SKM-1 treated with dmso at 0.1 percent for 144 hours (cell line): ENCODE measurements at regions not wholly inside any gene's neighbourhood (a gene's known extent, or its start where the extent isn't known, plus 50 kb on each side); places are given as distances from the start of the nearest gene placed in this dataset.

Source experiments
- DNase-seq: peaks from one replicate; lab custom pipeline; 2025; ENCODE audit not compliant: unreplicated experiment; lab: John Stamatoyannopoulos, UW

- DNase-seq = no peak
Measured at GRCh38 chr5:135236228-135236907, 162.7 kb downstream of the MACROH2A1 start.

DNA sequence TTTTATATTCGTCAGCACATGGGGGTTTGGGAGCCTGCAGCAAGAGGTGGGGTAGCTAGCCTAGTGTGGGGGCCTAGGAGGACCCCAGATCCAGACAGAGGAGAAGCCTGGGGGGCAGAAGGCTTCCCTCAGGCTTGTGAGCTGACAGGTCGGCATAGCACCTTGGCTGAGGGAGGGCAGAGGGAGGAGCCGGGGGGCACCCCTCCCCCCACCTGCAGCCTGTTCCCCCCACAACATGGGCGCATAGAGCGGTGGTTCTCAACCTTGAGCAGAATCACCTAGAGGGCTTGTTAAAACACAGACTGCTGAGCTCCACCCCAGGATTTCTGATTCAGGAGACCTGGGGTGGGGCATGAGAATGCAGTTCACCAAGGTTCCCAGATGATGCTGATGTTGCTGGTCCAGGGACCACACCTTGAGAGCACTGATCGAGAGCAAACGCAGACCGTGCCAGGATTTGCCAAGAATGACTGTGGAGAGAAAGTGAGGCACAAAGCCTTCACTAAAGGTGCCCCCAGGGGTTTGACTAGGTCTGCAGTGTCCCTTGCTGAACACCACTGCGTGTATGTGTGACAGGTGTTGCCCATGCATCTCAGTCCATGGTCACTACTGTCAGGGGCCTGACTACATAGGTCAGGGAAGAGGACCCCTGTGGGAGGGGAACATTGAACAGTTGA, 163.3 kb downstream of the MACROH2A1 start:
- DNase-seq = no peak

- no peak for DNase-seq
Measured at GRCh38 chr5:135234666-135235401, 164.2 kb downstream of the MACROH2A1 start.

DNA sequence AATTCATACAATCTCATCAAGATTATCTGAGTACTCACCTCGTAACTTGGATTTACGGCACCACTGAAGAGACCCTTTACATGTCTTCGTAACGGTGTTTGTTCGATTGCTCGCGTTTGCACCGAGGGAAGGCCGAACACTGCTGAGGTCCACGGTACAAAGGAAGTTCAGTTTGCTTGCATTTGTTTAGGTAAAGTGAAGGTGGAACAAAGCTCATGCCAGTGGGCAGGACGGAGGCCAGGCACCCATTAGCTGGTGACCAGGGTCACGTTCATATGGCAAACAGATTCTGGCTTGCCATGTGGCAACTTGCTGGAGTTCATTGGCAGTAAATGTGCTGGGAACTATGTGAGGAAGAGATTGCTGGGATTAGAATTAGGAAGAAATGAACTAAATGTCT, 164.8 kb downstream of the MACROH2A1 start:
- DNase-seq = no peak

DNA sequence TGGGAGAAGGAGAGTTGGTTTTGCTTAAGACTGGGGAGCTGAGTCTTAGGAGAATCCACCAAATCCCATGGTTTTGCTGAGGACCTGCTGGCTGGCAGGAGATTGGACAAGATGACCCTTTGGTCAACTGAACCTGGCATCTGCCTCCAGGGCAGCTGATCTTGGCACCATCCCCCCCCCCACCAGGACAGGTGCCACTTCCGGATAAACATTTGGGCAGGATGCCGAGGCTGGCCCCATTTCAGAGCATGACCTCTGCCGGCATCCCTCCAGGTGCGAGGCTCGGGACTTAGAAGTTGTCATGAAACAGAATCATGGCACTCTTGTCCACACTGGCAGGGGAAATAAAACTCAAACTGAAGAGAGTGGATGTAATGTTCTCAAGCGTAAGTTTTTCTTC, 165.6 kb downstream of the MACROH2A1 start:
- DNase-seq = no peak

GRCh38 chr5:135232958-135233357, 166.1 kb downstream of the MACROH2A1 start:
- no peak for DNase-seq

- DNase-seq = no peak
Measured at GRCh38 chr5:135231289-135231688, 167.7 kb downstream of the MACROH2A1 start.

DNA sequence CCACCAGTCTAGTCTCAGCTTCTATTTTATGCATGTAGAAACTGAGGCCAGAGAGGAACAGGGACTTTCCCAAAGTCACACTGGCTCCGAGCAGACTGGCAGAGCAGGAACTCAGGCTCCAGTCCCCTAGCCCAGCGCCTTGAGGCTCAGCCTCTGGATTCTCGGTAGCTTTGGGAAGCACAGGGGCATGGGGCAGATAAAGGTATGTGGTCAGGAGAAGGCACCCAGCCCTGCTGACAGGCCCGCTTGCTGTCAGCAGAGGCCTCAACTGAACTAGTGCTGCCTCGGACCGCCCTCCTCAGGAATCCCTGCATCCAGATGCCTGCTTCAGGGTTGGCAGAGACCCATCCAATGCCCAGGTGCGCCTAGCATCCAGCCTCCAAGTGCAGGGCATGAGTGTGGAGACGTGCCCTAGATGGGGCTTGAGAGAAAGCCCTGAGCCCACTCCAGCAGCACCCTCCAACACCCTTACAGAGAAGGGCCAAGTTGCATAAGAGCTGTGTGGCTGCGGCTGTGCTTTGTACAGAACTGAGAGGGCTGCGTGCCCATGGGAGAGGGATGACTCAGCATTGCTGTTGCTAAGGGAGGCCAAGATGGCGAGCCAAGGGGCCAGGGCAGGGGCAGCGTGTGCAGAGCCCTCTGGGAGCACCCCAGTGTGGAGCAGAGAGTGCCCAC, 168.6 kb downstream of the MACROH2A1 start:
- DNase-seq = peak; percentile 69

GRCh38 chr5:135229679-135230132, 169.3 kb downstream of the MACROH2A1 start:
- DNase-seq = no peak

DNA sequence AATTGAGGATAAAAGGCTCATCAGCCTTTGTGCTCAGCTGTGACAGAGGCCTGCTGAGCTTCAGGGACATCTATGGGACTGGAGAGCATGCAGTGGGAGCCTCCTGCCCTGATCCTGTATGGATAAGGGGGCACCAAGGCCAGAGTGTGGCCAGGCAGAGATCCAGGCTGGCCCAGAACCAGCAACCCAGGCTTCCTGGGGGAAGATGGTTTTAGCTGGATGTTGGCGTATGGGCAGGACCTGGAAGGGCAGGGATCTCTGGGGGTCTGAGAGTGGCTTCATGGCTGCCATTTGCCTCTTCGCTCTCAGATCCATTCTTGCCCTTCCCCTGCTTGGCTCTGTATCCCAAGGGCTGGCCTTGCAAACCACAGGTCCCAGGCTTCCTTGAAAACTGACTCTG, 169.9 kb downstream of the MACROH2A1 start:
- DNase-seq = no peak

DNA sequence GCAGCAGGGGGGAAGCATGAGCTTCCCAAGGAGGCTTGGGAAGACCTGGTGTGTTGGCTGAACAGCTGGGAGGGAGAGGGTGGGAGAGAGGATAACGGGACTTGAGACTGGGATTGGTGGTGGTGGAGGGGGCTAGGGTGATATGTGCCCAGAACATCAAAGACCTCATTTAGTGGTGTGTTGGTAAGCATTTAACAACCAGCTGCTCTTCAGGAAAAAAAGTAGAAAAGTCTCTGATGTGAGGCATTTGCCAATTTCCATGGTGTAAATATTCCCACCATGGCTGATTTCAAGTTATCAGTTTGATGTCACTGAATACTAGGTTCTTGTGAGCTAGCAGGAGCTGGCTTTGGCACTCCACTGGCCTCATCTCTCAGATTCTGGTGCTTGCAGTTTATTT, 170.8 kb downstream of the MACROH2A1 start:
- DNase-seq = no peak

DNA sequence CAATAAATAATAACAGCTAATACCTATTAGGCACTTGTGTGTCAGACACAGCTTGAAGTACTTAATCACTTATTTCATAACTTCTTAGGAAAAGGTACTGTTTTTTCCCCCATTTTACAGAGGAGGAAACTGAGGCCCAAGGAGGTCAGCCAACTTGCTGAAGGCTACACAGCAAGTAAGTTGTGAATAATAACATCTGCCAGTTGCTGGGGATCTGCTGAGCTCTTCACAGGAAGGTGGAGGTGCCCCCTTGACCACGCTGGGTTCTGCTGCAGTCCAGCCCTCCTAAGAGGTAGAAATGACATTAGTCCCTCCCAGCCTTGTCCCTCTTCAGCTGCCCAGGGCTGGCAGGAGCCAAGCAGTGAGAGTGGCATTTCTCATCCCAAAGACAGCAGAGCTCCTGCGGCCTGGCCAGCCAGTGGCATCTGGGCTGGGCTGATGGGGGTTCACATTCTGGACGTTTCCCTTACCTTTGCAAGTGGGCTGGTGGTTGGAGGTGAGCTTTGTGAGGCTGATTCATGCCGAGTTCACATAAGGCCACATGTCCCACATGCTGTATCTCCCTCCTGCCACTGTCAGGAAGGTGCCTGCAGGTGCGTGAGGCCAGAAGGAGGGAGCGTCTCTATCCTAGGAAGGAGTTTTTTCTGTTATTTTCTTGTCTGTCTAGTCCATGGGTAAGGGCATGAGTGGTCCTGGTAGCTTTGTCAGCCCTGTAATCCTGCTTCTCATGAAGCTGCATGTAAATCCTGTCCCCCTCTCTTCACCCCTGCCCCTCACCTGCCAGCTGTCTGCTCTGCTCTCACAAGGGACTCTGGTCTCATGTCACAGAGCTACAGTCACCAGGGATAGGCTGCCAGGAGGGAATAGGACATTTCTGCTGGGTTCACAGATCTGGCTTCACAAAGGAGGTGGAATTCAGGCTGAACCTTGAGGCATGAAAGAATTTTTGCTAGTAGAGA, 171.7 kb downstream of the MACROH2A1 start:
- DNase-seq = no peak

- no peak for DNase-seq
Measured at GRCh38 chr5:135225856-135226560, 173.0 kb downstream of the MACROH2A1 start.

- peak; percentile 63 for DNase-seq
Measured at GRCh38 chr5:135223891-135224625, 175.0 kb downstream of the MACROH2A1 start.

DNA sequence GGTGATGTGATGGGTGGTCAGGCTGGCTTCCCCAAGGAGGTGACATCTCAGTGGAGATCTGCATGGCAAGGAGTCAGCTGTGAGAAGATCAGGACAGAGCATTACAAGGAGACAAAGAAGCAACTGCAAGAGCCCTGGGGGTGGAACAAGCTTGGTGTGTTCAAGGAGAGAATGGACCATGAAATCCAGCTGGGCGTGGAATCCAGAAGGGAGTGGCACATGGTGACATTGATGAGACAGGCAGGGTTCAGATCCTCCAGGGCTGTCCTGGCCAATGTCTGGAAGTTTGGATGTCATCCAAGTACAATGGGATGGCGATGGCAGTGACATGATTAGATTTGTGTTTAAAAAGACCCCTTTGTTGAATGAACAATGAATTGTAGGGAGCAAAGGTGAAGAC, 175.6 kb downstream of the MACROH2A1 start:
- no peak for DNase-seq

- no peak for DNase-seq
Measured at GRCh38 chr5:135222771-135223170, 176.3 kb downstream of the MACROH2A1 start.

DNA sequence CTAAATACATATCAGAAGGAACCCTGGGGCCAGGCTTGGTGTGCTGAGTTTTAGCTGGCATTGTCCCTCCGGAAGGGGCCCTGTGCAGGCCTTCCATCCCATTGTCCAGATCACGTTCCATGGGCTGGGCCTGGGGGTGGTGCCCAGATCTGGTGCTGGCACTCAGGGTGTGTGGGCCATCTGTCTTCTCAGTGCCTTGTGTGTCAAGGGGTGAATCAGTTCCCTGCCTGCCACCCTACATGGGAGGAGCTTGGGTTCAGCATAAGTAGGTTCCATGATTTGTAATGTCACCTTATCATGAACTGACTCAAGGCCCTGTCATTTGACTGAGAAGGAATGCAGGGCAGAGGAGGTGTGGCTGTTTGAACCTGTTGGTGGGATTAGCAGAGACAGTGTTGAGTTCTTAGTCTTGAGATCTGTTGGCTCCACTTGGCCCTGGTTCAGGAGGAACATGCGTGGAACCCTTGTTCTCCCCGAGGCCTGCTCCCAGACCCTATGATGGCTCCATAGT, 176.8 kb downstream of the MACROH2A1 start:
- DNase-seq = no peak

DNA sequence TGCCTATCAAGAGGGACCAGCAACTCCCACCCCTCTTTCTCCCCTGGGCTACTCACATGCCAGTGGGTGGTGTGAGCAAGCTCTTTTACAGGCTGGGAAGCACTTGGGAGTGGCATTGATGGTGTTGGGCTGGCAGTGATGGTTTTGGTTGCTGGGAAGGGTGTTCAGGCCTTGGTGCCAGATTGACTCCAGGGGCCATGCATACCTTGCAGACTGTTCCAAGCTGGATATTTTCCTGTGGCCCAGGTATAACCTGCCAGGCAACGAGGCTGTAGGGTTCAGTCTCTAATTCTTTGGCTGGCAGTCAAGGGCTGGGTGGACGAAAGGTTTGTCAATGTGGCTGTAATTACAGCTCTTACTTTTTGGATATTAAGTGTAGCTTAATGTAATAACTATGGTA, 177.3 kb downstream of the MACROH2A1 start:
- no peak for DNase-seq

- no peak for DNase-seq
Measured at GRCh38 chr5:135221187-135221473, 177.9 kb downstream of the MACROH2A1 start.
